Trophoblast cell (in vitro differentiated cells and primary cell): ENCODE measurements at regions not wholly inside any gene's neighbourhood (a gene's known extent, or its start where the extent isn't known, plus 50 kb on each side); places are given as distances from the start of the nearest gene placed in this dataset.

Source experiments
- DNase-seq, 2 donors: peaks; one replicate each; pipeline ENCODE4 v3.0.0-alpha.2; 2016
- H2AFZ ChIP-seq: 2 replicates; pipeline ENCODE4 v1.6.1; 2013; ENCODE audit warnings: low read length, moderate library complexity, mild to moderate bottlenecking; ENCODE audit not compliant: insufficient read depth, poor library complexity
- H2AK5ac ChIP-seq: 2 replicates; pipeline ENCODE4 v1.6.1; 2013; ENCODE audit warnings: mild to moderate bottlenecking, low read length
- H2BK120ac ChIP-seq: 2 replicates; pipeline ENCODE4 v1.6.1; 2013; ENCODE audit warnings: low read length, mild to moderate bottlenecking, moderate library complexity; ENCODE audit not compliant: insufficient read depth, poor library complexity
- H2BK12ac ChIP-seq: 2 replicates; pipeline ENCODE4 v1.6.1; 2013; ENCODE audit warnings: mild to moderate bottlenecking, low read length, moderate library complexity
- H2BK5ac ChIP-seq: 2 replicates; pipeline ENCODE4 v1.6.1; 2013; ENCODE audit warnings: low read length, low read depth, moderate library complexity, mild to moderate bottlenecking; ENCODE audit not compliant: poor library complexity
- H3K14ac ChIP-seq: 2 replicates; pipeline ENCODE4 v1.6.1; 2013; ENCODE audit warnings: mild to moderate bottlenecking, low read length
- H3K18ac ChIP-seq: 2 replicates; pipeline ENCODE4 v1.6.1; 2013; ENCODE audit warnings: mild to moderate bottlenecking, low read length
- H3K23ac ChIP-seq: 2 replicates; pipeline ENCODE4 v1.6.1; 2013; ENCODE audit warnings: low read length
- H3K27ac ChIP-seq: 2 replicates; pipeline ENCODE4 v1.5.1; 2013; ENCODE audit warnings: low read depth, mild to moderate bottlenecking, inconsistent platforms, low read length, moderate library complexity
- H3K27me3 ChIP-seq: 2 replicates; pipeline ENCODE4 v1.6.1; 2013; ENCODE audit warnings: inconsistent platforms, mild to moderate bottlenecking, low read length, moderate library complexity; ENCODE audit not compliant: insufficient read depth
- H3K36me3 ChIP-seq, 2 experiments: 1 replicate in 1 of 2; 2 replicates in 1 of 2; pipeline ENCODE4 v1.6.1; 2013; ENCODE audit warnings: low read length in 2 of 2, mild to moderate bottlenecking in 2 of 2, moderate library complexity in 1 of 2; ENCODE audit not compliant: insufficient read depth in 2 of 2, control insufficient read depth in 1 of 2
- H3K4ac ChIP-seq: 2 replicates; pipeline ENCODE4 v1.6.1; 2013; ENCODE audit warnings: low read depth, mild to moderate bottlenecking, low read length, moderate library complexity
- H3K4me1 ChIP-seq, 2 experiments: 1 replicate in 1 of 2; 2 replicates in 1 of 2; pipeline ENCODE4 v1.6.1; 2013; ENCODE audit warnings: low read length in 2 of 2, mild to moderate bottlenecking in 2 of 2, moderate library complexity in 1 of 2; ENCODE audit not compliant: insufficient read depth in 2 of 2, control insufficient read depth in 1 of 2
- H3K4me2 ChIP-seq: 2 replicates; pipeline ENCODE4 v1.6.1; 2013; ENCODE audit warnings: inconsistent platforms, mild to moderate bottlenecking, low read length, moderate library complexity
- H3K4me3 ChIP-seq: 2 replicates; pipeline ENCODE4 v1.5.1; 2013; ENCODE audit warnings: mild to moderate bottlenecking, low read depth, low read length, inconsistent platforms
- H3K79me1 ChIP-seq: one replicate; pipeline ENCODE4 v1.6.1; 2013; ENCODE audit warnings: low read length
- H3K79me2 ChIP-seq: 2 replicates; pipeline ENCODE4 v1.6.1; 2013; ENCODE audit warnings: low read length, mild to moderate bottlenecking; ENCODE audit not compliant: control insufficient read depth, insufficient read depth, poor library complexity
- H3K9ac ChIP-seq: 2 replicates; pipeline ENCODE4 v1.6.1; 2013; ENCODE audit warnings: mild to moderate bottlenecking, low read length
- H3K9me3 ChIP-seq: 2 replicates; pipeline ENCODE4 v1.6.1; 2013; ENCODE audit warnings: low read depth, mild to moderate bottlenecking, control low read depth, inconsistent platforms, low read length; ENCODE audit not compliant: insufficient read depth
- H4K12ac ChIP-seq: 2 replicates; pipeline ENCODE4 v1.6.1; 2013; ENCODE audit warnings: low read depth, mild to moderate bottlenecking, low read length, moderate library complexity
- H4K8ac ChIP-seq: 2 replicates; pipeline ENCODE4 v1.6.1; 2013; ENCODE audit warnings: low read depth, mild to moderate bottlenecking, low read length, moderate library complexity
- H4K91ac ChIP-seq: one replicate; pipeline ENCODE4 v1.6.1; 2013; ENCODE audit warnings: low read depth, mild to moderate bottlenecking, low read length, moderate library complexity
- WGBS: extraction: QIAGEN DNeasy Blood & Tissue Kit; methylation state at CpG from one replicate; pipeline ENCODE4 v1.1.7; 2013; ENCODE audit warnings: missing lambda C conversion rate; ENCODE audit not compliant: insufficient read length, insufficient coverage; ENCODE audit errors: extremely low coverage; 5-methylcytosine and 5-hydroxymethylcytosine counted together

DNA sequence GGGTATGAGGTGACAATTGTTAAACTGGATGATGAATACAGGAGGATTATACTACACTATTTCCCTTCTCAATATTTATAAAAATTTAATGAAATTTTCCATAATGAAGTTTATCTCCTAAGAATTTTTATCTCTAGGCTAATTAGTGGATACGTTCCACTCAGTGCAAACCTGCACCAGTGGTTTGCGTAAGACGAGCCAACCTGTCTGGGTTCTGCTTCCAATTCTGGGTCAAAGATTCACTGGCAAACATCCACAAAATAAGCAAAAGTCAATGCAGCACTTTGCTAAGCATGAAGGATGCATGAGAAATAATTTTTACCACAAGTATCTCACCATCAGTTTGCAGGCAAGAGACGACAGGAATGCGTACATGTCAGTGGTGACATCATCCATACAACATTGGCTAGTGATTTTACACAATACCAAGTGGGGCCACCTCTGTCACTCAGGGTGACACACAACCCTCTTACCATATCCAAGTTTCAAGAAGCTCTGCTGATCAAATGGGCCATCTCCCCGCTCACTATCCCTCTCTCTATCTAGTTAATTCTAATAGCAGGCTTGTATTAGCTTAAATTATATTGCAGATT lies 51.7 kb downstream of the FAM50B start:
- Histone ChIP-seq H4K91ac (no peak overlapping the region), H3K4ac (no peak overlapping the region), H3K14ac (no peak overlapping the region), H2AK5ac (no peak overlapping the region), H3K4me2 (no peak overlapping the region), H2AFZ (no peak overlapping the region), H3K27me3 (no peaks in the 10 kb centered on the region), H3K18ac (no peak overlapping the region), H3K23ac (no peak overlapping the region), H3K9ac (no peak overlapping the region), H3K4me1 (peaks cover under 1 to 2% of the 10 kb centered on the region in 2 experiments), H3K27ac (no peak overlapping the region), H3K36me3 (no peaks in the 10 kb centered on the region), H4K8ac (no peak overlapping the region), H3K79me2 (no peaks in the 10 kb centered on the region), H3K79me1 (no peaks in the 10 kb centered on the region), H3K9me3 (peaks cover 2% of the 10 kb centered on the region), H4K12ac (no peak overlapping the region), H2BK12ac (no peak overlapping the region), H3K4me3 (no peak overlapping the region), H2BK120ac (no peak overlapping the region), H2BK5ac (no peak overlapping the region)
- peak; percentile 33 to 72 for DNase-seq
- WGBS: no CpG with 5 or more reads among the region's 6 CpGs

DNA sequence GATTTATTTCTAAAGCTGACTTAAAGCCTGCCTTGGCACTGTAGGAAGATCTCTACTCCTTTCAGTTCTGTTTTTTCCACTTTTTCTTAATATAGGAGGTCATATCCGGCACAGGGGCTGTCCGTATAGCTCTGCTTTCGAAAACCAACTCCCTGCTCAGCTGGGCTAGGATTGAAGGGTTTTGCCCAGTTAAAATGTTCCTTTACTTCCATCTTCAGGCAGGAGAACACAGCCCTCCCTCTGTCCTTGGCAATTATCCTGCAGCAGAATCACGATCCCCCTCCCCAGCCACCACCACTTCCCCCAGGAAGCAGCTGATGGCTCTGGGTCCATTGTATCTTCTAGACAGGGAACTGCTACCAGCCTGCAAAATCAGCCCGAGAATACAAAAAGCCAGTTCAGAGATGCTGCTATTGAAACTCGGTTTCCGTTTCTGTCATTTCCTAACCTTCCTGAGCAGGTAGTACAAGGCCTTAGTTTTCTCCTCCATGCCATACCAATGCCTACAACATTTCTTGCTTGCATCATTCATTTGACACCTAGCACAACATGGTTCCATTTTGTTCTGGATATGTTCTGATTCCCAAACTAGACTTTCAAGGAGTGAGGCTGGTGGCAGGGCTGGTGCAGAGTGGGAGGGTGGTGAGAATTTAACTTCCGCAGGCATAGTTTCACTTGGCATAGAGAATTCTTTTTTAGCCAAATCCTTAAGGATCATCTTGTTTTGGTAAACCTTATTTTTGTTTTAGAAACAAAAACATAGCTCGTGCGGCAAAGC lies 53.9 kb downstream of the FAM50B start:
- Histone ChIP-seq H3K4me1 (peaks cover 9 to 10% of the 10 kb centered on the region in 2 experiments), H4K8ac (no peak overlapping the region), H3K9ac (no peak overlapping the region), H2BK12ac (no peak overlapping the region), H3K23ac (no peak overlapping the region), H3K4me3 (no peak overlapping the region), H3K9me3 (peaks cover 2% of the 10 kb centered on the region), H3K4me2 (no peak overlapping the region), H4K91ac (no peak overlapping the region), H3K14ac (no peak overlapping the region), H3K27ac (no peak overlapping the region), H2BK120ac (no peak overlapping the region), H2AFZ (no peak overlapping the region), H2BK5ac (no peak overlapping the region), H3K79me1 (no peaks in the 10 kb centered on the region), H3K27me3 (no peaks in the 10 kb centered on the region), H3K4ac (no peak overlapping the region), H3K36me3 (no peaks in the 10 kb centered on the region), H3K79me2 (no peaks in the 10 kb centered on the region), H4K12ac (no peak overlapping the region), H2AK5ac (no peak overlapping the region), H3K18ac (no peak overlapping the region)
- no CpG with 5 or more reads among the region's 10 CpGs for WGBS
- DNase-seq: no peak

DNA sequence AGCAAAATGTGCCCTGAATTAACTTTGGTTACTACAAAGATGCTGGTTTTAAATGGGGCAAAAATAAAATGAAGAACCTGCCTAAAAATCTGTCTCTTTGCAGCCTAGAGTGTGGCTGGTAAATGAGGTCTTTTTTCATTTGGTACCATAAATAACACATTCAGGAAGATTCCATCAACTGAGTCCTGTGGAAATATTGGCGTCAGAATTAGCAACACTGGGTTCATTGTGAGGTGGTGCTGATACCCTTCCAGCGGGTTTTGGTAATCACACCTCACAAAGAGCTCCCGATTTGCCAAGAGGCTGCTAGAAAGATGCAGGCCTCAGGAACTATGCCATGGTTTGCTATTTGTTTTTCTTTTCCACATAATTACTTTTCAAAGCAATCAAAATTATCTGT lies 55.3 kb downstream of the FAM50B start:
- H3K36me3 ChIP-seq: no peaks in the 10 kb centered on the region

DNA sequence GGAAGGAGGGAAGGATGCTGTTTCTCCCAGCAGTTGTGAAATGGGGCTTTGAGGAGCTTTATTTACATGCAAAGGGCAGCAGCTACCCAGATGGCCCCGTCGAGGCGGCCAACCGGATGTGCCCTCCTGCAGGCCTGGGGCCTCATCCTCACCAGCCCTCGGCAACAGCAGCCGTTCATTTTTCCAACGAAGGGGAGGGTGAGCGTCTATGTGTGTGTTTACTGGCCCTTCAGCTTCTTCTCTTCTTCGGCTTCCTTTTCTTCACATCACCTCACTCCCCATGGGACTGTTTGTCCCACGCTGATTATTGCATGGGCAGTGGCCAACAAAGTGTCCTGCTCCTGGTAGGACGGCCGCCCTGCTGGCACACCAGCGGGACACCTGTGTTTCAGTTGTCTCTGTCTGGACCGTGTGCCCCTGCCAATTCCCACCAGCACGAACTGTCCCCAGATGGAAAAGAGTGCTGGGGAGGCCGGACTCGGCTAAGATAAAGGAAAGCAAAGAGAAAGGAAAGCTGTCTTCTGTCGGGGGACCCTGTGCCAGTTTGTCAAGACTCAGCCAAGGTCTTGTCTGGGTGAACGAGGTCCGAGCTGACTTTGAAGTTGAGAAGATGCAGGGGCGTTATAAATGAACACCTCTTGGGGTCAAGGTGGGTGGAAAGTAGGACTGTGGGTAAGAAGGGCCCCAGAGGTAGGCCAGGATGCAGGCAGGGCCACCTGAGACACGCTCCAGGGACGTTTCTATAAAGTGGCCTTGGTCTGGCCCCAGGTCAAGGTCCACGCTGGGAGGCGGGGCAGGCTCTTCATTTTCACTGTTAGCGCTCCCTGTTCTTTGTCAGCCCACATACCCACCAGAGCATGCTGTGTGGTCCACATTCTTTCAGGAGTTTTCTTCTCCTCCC lies 57.0 kb downstream of the FAM50B start:
- Histone ChIP-seq H2BK120ac (no peak overlapping the region), H3K23ac (no peak overlapping the region), H3K4me3 (no peak overlapping the region), H2AK5ac (no peak overlapping the region), H3K4ac (no peak overlapping the region), H3K14ac (no peak overlapping the region), H3K79me2 (no peaks in the 10 kb centered on the region), H3K79me1 (no peaks in the 10 kb centered on the region), H3K4me1 (peaks cover 10% of the 10 kb centered on the region in 2 experiments), H3K9ac (no peak overlapping the region), H2BK12ac (no peak overlapping the region), H2AFZ (no peak overlapping the region), H4K91ac (no peak overlapping the region), H2BK5ac (no peak overlapping the region), H3K27ac (no peak overlapping the region), H4K8ac (no peak overlapping the region), H3K36me3 (no peaks in the 10 kb centered on the region), H3K9me3 (no peaks in the 10 kb centered on the region), H3K27me3 (no peaks in the 10 kb centered on the region), H3K18ac (no peak overlapping the region), H4K12ac (no peak overlapping the region), H3K4me2 (no peak overlapping the region)
- DNase-seq: peak in 1 of 2 donors; percentile 64
- no CpG with 5 or more reads among the region's 26 CpGs for WGBS

More for the DNA sequence above, 55.3 kb downstream of the FAM50B start:
- H3K4me3 ChIP-seq: no peak overlapping the region
- H3K9me3 ChIP-seq: no peaks in the 10 kb centered on the region
- H3K27me3 ChIP-seq: no peaks in the 10 kb centered on the region
- no peak overlapping the region for H3K4ac ChIP-seq
- no peak overlapping the region for H3K14ac ChIP-seq
- H2BK120ac ChIP-seq: no peak overlapping the region
- no peak for DNase-seq
- H3K4me2 ChIP-seq: no peak overlapping the region
- H2AK5ac ChIP-seq: no peak overlapping the region
- H3K23ac ChIP-seq: no peak overlapping the region
- no peak overlapping the region for H3K27ac ChIP-seq
- WGBS: no CpG with 5 or more reads among the region's 3 CpGs
- H2BK12ac ChIP-seq: no peak overlapping the region
- H3K79me1 ChIP-seq: no peaks in the 10 kb centered on the region
- no peaks in the 10 kb centered on the region for H3K79me2 ChIP-seq
- no peak overlapping the region for H4K91ac ChIP-seq
- H2AFZ ChIP-seq: no peak overlapping the region
- H3K9ac ChIP-seq: no peak overlapping the region
- H3K18ac ChIP-seq: no peak overlapping the region
- no peak overlapping the region for H2BK5ac ChIP-seq
- peaks cover 9 to 10% of the 10 kb centered on the region in 2 experiments for H3K4me1 ChIP-seq
- no peak overlapping the region for H4K12ac ChIP-seq
- H4K8ac ChIP-seq: no peak overlapping the region
